MCF 10A (cell line): ENCODE measurements at regions not wholly inside any gene's neighbourhood (a gene's known extent, or its start where the extent isn't known, plus 50 kb on each side); places are given as distances from the start of the nearest gene placed in this dataset.

Source experiments
- BruUV-seq: library from RNA; stranded (reverse); fragments of 400-500 nt; replicated peaks from 2 replicates; lab custom pipeline; 2021; lab: Mats Ljungman, UMichigan
- CTCF ChIA-PET: fragments of 300-600 bp; sonication (Branson Sonifier 250); formaldehyde crosslinking; extraction: SDS; loops from one replicate; lab custom pipeline; 2021; ENCODE audit warnings: antibody characterized with exemption, inconsistent platforms; lab: Yijun Ruan, JAX
- POLR2A ChIA-PET: fragments of 300-600, 350-650 bp; sonication (Branson Sonifier 250); formaldehyde crosslinking; extraction: SDS; loops from one replicate; lab custom pipeline; 2020; ENCODE audit warnings: antibody characterized with exemption, inconsistent platforms; lab: Yijun Ruan, JAX
- DNase-seq: peaks from one replicate; pipeline ENCODE4 v3.0.0-alpha.2; 2018; ENCODE audit not compliant: unreplicated experiment
- H3K27ac Mint-ChIP-seq: one replicate; pipeline ENCODE4 v1.8.0; 2022; ENCODE audit warnings: mild to moderate bottlenecking, low read depth, mixed read lengths; ENCODE audit not compliant: unreplicated experiment
- H3K27me3 Mint-ChIP-seq: one replicate; pipeline ENCODE4 v1.8.0; 2022; ENCODE audit warnings: mixed read lengths; ENCODE audit not compliant: insufficient read depth, unreplicated experiment
- H3K36me3 Mint-ChIP-seq: one replicate; pipeline ENCODE4 v1.8.0; 2022; ENCODE audit warnings: mild to moderate bottlenecking, moderate library complexity, mixed read lengths; ENCODE audit not compliant: insufficient read depth, unreplicated experiment
- H3K4me1 Mint-ChIP-seq: one replicate; pipeline ENCODE4 v1.8.0; 2022; ENCODE audit warnings: mixed read lengths; ENCODE audit not compliant: insufficient read depth, unreplicated experiment
- H3K4me3 Mint-ChIP-seq: one replicate; pipeline ENCODE4 v1.8.0; 2022; ENCODE audit warnings: mild to moderate bottlenecking, moderate library complexity, mixed read lengths; ENCODE audit not compliant: unreplicated experiment
- H3K9me3 Mint-ChIP-seq: one replicate; pipeline ENCODE4 v1.8.0; 2022; ENCODE audit warnings: mixed read lengths; ENCODE audit not compliant: unreplicated experiment
- CTCF ChIP-seq: fragments of 200-600 bp; IDR thresholded peaks from one replicate; pipeline ENCODE4 v1.8.0; 2022; ENCODE audit warnings: antibody characterized with exemption, mild to moderate bottlenecking; ENCODE audit not compliant: unreplicated experiment
- intact Hi-C: fragments of 100-400 bp; cut with micrococcal nuclease; formaldehyde crosslinking; loops from 2 replicates; pipeline ENCODE4 v1.14.1; 2022

GRCh38 chr2:144074450-144074849, 445.5 kb downstream of the ZEB2 start:
- H3K9me3 Mint-ChIP-seq, result no peaks in the 10 kb centered on the region
- H3K27ac Mint-ChIP-seq, result no peak overlapping the region
- ChIA-PET CTCF (interaction anchor here (0.5 kb wide), 1 partner anchor 51 kb away, joined by 3 read pairs; no protein-coding TSS in a partner anchor), POLR2A (interaction anchor here (0.7 to 1.5 kb wide), 4 partner anchors 8 to 1410 kb away, joined by 3 to 4 read pairs (median 3); no protein-coding TSS in a partner anchor)
- no TSS peak for BruUV-seq
- DNase-seq, result no peak
- no peaks in the 10 kb centered on the region for H3K27me3 Mint-ChIP-seq
- no peaks in the 10 kb centered on the region for H3K36me3 Mint-ChIP-seq
- H3K4me1 Mint-ChIP-seq, result no peaks in the 10 kb centered on the region
- no peak for TF ChIP-seq CTCF
- intact Hi-C loops, result no loop called here
- H3K4me3 Mint-ChIP-seq, result no peak overlapping the region

DNA sequence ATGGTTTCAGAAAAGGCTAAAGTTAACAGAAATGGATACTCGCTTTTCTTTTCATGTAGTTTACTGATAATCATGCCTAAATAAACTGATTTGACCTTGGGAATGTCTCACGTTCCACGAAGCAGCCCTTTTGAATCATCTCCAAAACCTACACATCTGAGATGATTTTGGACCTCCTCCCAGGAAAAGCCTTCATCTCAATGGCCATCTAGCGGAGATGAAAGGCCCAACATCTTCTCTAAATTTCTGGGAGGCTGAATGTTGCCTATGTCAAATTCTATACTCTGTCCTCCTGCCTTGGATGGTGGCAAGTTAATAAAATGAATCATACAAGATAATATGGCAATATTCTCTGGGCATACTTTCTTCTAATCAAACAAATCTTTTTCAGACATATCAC, 448.5 kb downstream of the ZEB2 start:
- Mint-ChIP-seq H3K36me3 (no peaks in the 10 kb centered on the region), H3K4me3 (no peak overlapping the region), H3K27me3 (no peaks in the 10 kb centered on the region), H3K4me1 (no peaks in the 10 kb centered on the region), H3K9me3 (no peaks in the 10 kb centered on the region), H3K27ac (no peak overlapping the region)
- ChIA-PET CTCF (interaction anchor here (0.7 to 2.3 kb wide), 2 partner anchors 123 to 385 kb away, joined by 3 to 9 read pairs; no protein-coding TSS in a partner anchor), POLR2A (interaction anchor here (1.0 kb wide), 1 partner anchor 15 kb away, joined by 5 read pairs; no protein-coding TSS in a partner anchor)
- intact Hi-C loops, result no loop called here
- TF ChIP-seq CTCF, result no peak
- no TSS peak for BruUV-seq
- DNase-seq, result peak; percentile 9

- no peaks in the 10 kb centered on the region for H3K9me3 Mint-ChIP-seq
- no TSS peak for BruUV-seq
Observed at GRCh38 chr2:144067506-144067905, 452.4 kb downstream of the ZEB2 start.

GRCh38 chr2:144063602-144064001, 456.3 kb downstream of the ZEB2 start:
- Mint-ChIP-seq H3K36me3 (no peaks in the 10 kb centered on the region), H3K27me3 (no peaks in the 10 kb centered on the region), H3K9me3 (no peaks in the 10 kb centered on the region), H3K27ac (no peak overlapping the region), H3K4me1 (no peaks in the 10 kb centered on the region), H3K4me3 (no peak overlapping the region)
- TF ChIP-seq CTCF, result no peak
- BruUV-seq, result no TSS peak
- POLR2A ChIA-PET, result no interaction called here
- CTCF ChIA-PET, result interaction anchor here (0.6 to 0.7 kb wide), 2 partner anchors 36 to 1661 kb away, joined by 3 read pairs; no protein-coding TSS in a partner anchor
- intact Hi-C loops, result no loop called here
- DNase-seq, result no peak

More at GRCh38 chr2:144067506-144067905, 452.4 kb downstream of the ZEB2 start:
- POLR2A ChIA-PET, result no interaction called here
- no peak overlapping the region for H3K27ac Mint-ChIP-seq
- no peak overlapping the region for H3K4me3 Mint-ChIP-seq
- TF ChIP-seq CTCF, result no peak
- no peaks in the 10 kb centered on the region for H3K36me3 Mint-ChIP-seq
- CTCF ChIA-PET, result interaction anchor here (0.5 kb wide), 1 partner anchor 426 kb away, joined by 5 read pairs; no protein-coding TSS in a partner anchor
- no peaks in the 10 kb centered on the region for H3K4me1 Mint-ChIP-seq
- intact Hi-C loops, result no loop called here
- no peaks in the 10 kb centered on the region for H3K27me3 Mint-ChIP-seq
- no peak for DNase-seq
